Endodermal cell (in vitro differentiated cells): ENCODE measurements at regions not wholly inside any gene's neighbourhood (a gene's known extent, or its start where the extent isn't known, plus 50 kb on each side); places are given as distances from the start of the nearest gene placed in this dataset.

Source experiments
- DNase-seq: peaks from one replicate; pipeline ENCODE4 v3.0.0-alpha.2; 2017
- H3K27ac ChIP-seq: 2 replicates; pipeline ENCODE4 v1.5.1; 2013; ENCODE audit warnings: mild to moderate bottlenecking, low read depth, low read length, moderate library complexity
- H3K27me3 ChIP-seq: 2 replicates; pipeline ENCODE4 v1.6.1; 2013; ENCODE audit warnings: mild to moderate bottlenecking, low read length, moderate library complexity; ENCODE audit not compliant: insufficient read depth, control insufficient read depth, poor library complexity, severe bottlenecking
- H3K36me3 ChIP-seq: 2 replicates; pipeline ENCODE4 v1.7.0; 2013; ENCODE audit warnings: mild to moderate bottlenecking, low read length, moderate library complexity; ENCODE audit not compliant: control insufficient read depth, insufficient read depth
- H3K4me1 ChIP-seq: one replicate; pipeline ENCODE4 v1.7.0; 2013; ENCODE audit warnings: low read length; ENCODE audit not compliant: control insufficient read depth, insufficient read depth
- H3K4me3 ChIP-seq: 2 replicates; pipeline ENCODE4 v1.5.1; 2013; ENCODE audit warnings: mild to moderate bottlenecking, low read length, moderate library complexity
- H3K9ac ChIP-seq: 2 replicates; pipeline ENCODE4 v1.6.1; 2013; ENCODE audit warnings: mild to moderate bottlenecking, low read length, moderate library complexity; ENCODE audit not compliant: poor library complexity, severe bottlenecking; ENCODE audit errors: extremely low read depth
- H3K9me3 ChIP-seq: 2 replicates; pipeline ENCODE4 v1.6.1; 2013; ENCODE audit warnings: mild to moderate bottlenecking, low read length, moderate library complexity; ENCODE audit not compliant: control insufficient read depth
- H3K27ac Mint-ChIP-seq: 2 replicates; pipeline ENCODE4 v1.8.0; 2020; ENCODE audit warnings: mixed read lengths
- H3K27me3 Mint-ChIP-seq: 2 replicates; pipeline ENCODE4 v1.8.0; 2021; ENCODE audit warnings: mild to moderate bottlenecking, mixed read lengths; ENCODE audit not compliant: insufficient read depth
- H3K36me3 Mint-ChIP-seq: 2 replicates; pipeline ENCODE4 v1.8.0; 2020; ENCODE audit warnings: low read depth, mixed read lengths
- H3K4me1 Mint-ChIP-seq: 2 replicates; pipeline ENCODE4 v1.8.0; 2020; ENCODE audit warnings: mixed read lengths
- H3K4me3 Mint-ChIP-seq: 2 replicates; pipeline ENCODE4 v1.8.0; 2020; ENCODE audit warnings: mild to moderate bottlenecking, moderate library complexity, mixed read lengths
- H3K9me3 Mint-ChIP-seq: 2 replicates; pipeline ENCODE4 v1.8.0; 2020; ENCODE audit warnings: mild to moderate bottlenecking, mixed read lengths
- WGBS, 2 experiments: methylation state at CpG; one replicate each; pipeline versions ENCODE4 v1.1.5 to v1.1.7; 2013; ENCODE audit warnings: missing lambda C conversion rate in 2 of 2, mixed read lengths in 1 of 2; ENCODE audit not compliant: insufficient coverage in 1 of 2, insufficient read length in 1 of 2; 5-methylcytosine and 5-hydroxymethylcytosine counted together
- TF ChIP-seq, protein P1 (sequence below): fragments of 200-600 bp; sonication (generic); conservative IDR thresholded peaks from 2 replicates; pipeline ENCODE4 v1.5.0; 2021; ENCODE audit warnings: antibody characterized with exemption, mild to moderate bottlenecking

- WGBS, 2 experiments: 86 to 91% methylated on average over 5 of the region's 6 CpGs
- H3K4me3 Mint-ChIP-seq: no peak overlapping the region
- H3K4me3 ChIP-seq: no peak overlapping the region
- H3K4me1 Mint-ChIP-seq: peaks cover 20% of the 10 kb centered on the region
- DNase-seq: no peak
- H3K27ac Mint-ChIP-seq: no peak overlapping the region
- H3K36me3 Mint-ChIP-seq: no peaks in the 10 kb centered on the region
- no peaks in the 10 kb centered on the region for H3K4me1 ChIP-seq
- TF ChIP-seq, protein P1, sequence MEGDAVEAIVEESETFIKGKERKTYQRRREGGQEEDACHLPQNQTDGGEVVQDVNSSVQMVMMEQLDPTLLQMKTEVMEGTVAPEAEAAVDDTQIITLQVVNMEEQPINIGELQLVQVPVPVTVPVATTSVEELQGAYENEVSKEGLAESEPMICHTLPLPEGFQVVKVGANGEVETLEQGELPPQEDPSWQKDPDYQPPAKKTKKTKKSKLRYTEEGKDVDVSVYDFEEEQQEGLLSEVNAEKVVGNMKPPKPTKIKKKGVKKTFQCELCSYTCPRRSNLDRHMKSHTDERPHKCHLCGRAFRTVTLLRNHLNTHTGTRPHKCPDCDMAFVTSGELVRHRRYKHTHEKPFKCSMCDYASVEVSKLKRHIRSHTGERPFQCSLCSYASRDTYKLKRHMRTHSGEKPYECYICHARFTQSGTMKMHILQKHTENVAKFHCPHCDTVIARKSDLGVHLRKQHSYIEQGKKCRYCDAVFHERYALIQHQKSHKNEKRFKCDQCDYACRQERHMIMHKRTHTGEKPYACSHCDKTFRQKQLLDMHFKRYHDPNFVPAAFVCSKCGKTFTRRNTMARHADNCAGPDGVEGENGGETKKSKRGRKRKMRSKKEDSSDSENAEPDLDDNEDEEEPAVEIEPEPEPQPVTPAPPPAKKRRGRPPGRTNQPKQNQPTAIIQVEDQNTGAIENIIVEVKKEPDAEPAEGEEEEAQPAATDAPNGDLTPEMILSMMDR: no peak
- H3K27ac ChIP-seq: no peak overlapping the region
- no peaks in the 10 kb centered on the region for H3K9me3 Mint-ChIP-seq
- H3K9ac ChIP-seq: no peak overlapping the region
- no peaks in the 10 kb centered on the region for H3K9me3 ChIP-seq
- H3K36me3 ChIP-seq: no peaks in the 10 kb centered on the region
- H3K27me3 ChIP-seq: no peaks in the 10 kb centered on the region
- no peaks in the 10 kb centered on the region for H3K27me3 Mint-ChIP-seq
These were observed 217.1 kb upstream of the PLEKHG7 start for GRCh38 chr12:92485351-92486348.

DNA sequence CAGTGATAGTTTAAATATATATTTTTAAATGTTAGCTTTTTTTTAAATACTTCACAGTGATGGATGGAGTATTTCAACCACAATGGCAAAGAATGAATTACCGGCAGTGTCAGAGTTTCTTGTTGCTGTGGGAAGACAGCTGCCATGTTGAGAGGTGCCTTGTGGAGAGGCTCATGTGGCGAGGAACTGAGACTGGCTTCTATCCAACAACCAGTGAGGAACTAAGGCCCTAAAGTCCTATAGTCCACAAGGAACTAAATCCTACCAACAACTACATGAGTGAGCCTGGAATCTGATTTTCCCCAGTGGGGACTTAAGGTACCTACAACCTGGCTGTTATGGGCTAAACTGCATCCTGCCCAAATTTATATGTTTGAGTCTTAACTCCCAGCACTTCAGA, 220.2 kb upstream of the PLEKHG7 start:
- WGBS, 2 experiments: 93% methylated on average over 2 of the region's 2 CpGs; no CpG with 5 or more reads in 1 of the 2 experiments

DNA sequence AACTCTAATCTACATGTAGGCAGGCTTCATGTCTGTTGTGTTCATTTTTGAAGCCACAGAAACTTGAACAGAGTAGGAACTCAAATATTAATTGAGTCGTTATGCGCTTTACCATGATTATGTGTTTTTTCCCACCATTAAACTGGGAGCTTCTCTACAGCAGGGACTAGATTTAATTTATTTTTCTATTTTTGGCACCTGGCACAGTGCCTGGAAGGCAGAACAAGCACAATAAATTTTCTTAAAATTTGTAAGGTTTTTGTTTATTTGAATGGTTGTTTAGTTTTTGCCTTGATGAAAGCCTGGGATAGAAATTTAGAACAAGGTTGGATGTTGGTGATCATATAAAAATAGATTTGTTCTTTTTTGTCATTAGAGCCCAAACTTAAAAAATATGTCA, 221.7 kb upstream of the PLEKHG7 start:
- H3K27me3 Mint-ChIP-seq: no peaks in the 10 kb centered on the region
- Histone ChIP-seq H3K36me3 (no peaks in the 10 kb centered on the region), H3K9me3 (no peaks in the 10 kb centered on the region), H3K27ac (no peak overlapping the region), H3K27me3 (no peaks in the 10 kb centered on the region), H3K4me3 (no peak overlapping the region), H3K9ac (no peak overlapping the region), H3K4me1 (no peaks in the 10 kb centered on the region)
- H3K36me3 Mint-ChIP-seq: no peaks in the 10 kb centered on the region
- H3K9me3 Mint-ChIP-seq: peaks cover 4% of the 10 kb centered on the region
- 95 to 98% methylated on average over 2 of the region's 2 CpGs for WGBS, 2 experiments
- no peak for DNase-seq
- peaks cover 7% of the 10 kb centered on the region for H3K4me1 Mint-ChIP-seq
- H3K27ac Mint-ChIP-seq: no peak overlapping the region
- H3K4me3 Mint-ChIP-seq: no peak overlapping the region
- TF ChIP-seq, protein P1: no peak

More for the DNA sequence above, 220.2 kb upstream of the PLEKHG7 start:
- H3K9me3 Mint-ChIP-seq: no peaks in the 10 kb centered on the region
- H3K36me3 ChIP-seq: no peaks in the 10 kb centered on the region
- H3K27me3 Mint-ChIP-seq: no peaks in the 10 kb centered on the region
- H3K4me1 ChIP-seq: no peaks in the 10 kb centered on the region
- no peak for DNase-seq
- H3K27me3 ChIP-seq: no peaks in the 10 kb centered on the region
- H3K4me3 ChIP-seq: no peak overlapping the region
- H3K27ac Mint-ChIP-seq: no peak overlapping the region
- TF ChIP-seq, protein P1: no peak
- no peaks in the 10 kb centered on the region for H3K36me3 Mint-ChIP-seq
- peaks cover 14% of the 10 kb centered on the region for H3K4me1 Mint-ChIP-seq
- H3K9ac ChIP-seq: no peak overlapping the region
- no peaks in the 10 kb centered on the region for H3K9me3 ChIP-seq
- H3K27ac ChIP-seq: no peak overlapping the region
- no peak overlapping the region for H3K4me3 Mint-ChIP-seq
